ENCODE measurements at regions not wholly inside any gene's neighbourhood (a gene's known extent, or its start where the extent isn't known, plus 50 kb on each side); places are given as distances from the start of the nearest gene placed in this dataset.
A peak's percentile ranks its signal among the peaks of the same experiment; 100 is the strongest.

DNA sequence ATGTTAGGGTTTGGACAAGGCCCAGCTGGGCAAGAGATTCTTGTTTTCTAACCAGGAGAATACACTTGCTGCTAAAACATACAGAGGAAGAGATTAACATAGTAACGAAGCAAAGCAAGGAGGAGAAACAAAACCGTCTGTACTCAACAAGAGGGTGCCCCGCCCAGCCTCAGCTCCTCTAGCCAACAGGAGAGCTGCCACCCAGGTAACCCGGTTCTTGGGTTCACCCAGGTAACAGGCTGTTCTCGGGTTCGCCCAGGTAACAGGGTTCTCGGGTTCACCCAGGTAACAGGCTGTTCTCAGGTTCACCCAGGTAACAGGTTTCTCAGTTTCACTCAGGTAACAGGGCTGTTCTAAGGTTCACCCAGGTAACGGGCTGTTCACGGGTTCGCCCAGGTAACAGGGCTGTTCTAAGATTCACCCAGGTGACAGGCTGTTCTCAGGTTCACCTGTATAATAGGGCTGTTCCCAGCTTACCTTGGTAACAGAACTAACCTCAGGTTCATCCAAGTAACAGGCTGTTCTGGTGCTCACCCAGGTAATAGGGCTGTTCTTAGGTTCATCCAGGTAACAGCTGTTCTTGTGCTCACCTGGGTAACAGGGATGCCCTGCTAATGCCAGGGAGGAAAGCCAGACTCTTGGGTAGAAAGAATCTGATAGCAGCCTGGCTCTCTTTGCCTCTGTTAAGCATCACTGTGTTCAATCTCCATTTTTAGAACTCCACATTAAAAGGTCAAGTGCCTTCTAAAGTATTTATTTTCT, 271.6 kb downstream of the SYK start:
- TF ChIP-seq, protein P1, sequence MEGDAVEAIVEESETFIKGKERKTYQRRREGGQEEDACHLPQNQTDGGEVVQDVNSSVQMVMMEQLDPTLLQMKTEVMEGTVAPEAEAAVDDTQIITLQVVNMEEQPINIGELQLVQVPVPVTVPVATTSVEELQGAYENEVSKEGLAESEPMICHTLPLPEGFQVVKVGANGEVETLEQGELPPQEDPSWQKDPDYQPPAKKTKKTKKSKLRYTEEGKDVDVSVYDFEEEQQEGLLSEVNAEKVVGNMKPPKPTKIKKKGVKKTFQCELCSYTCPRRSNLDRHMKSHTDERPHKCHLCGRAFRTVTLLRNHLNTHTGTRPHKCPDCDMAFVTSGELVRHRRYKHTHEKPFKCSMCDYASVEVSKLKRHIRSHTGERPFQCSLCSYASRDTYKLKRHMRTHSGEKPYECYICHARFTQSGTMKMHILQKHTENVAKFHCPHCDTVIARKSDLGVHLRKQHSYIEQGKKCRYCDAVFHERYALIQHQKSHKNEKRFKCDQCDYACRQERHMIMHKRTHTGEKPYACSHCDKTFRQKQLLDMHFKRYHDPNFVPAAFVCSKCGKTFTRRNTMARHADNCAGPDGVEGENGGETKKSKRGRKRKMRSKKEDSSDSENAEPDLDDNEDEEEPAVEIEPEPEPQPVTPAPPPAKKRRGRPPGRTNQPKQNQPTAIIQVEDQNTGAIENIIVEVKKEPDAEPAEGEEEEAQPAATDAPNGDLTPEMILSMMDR (IDR thresholded peaks at IDR 0.05), result no peak
- H3K9me3 ChIP-seq, result no peaks in the 10 kb centered on the region
- no peaks in the 10 kb centered on the region for H3K27me3 ChIP-seq
- no peaks in the 10 kb centered on the region for H3K36me3 ChIP-seq
- no peak overlapping the region for H3K4me3 ChIP-seq
- peak; percentile 70 for ATAC-seq
- no peak overlapping the region for H3K27ac ChIP-seq
- peaks cover 14 to 17% of the 10 kb centered on the region in 2 donors for H3K4me1 ChIP-seq
- DNase-seq, result no peak
- intact Hi-C loops (cut with DNase I), result no loop called here

DNA sequence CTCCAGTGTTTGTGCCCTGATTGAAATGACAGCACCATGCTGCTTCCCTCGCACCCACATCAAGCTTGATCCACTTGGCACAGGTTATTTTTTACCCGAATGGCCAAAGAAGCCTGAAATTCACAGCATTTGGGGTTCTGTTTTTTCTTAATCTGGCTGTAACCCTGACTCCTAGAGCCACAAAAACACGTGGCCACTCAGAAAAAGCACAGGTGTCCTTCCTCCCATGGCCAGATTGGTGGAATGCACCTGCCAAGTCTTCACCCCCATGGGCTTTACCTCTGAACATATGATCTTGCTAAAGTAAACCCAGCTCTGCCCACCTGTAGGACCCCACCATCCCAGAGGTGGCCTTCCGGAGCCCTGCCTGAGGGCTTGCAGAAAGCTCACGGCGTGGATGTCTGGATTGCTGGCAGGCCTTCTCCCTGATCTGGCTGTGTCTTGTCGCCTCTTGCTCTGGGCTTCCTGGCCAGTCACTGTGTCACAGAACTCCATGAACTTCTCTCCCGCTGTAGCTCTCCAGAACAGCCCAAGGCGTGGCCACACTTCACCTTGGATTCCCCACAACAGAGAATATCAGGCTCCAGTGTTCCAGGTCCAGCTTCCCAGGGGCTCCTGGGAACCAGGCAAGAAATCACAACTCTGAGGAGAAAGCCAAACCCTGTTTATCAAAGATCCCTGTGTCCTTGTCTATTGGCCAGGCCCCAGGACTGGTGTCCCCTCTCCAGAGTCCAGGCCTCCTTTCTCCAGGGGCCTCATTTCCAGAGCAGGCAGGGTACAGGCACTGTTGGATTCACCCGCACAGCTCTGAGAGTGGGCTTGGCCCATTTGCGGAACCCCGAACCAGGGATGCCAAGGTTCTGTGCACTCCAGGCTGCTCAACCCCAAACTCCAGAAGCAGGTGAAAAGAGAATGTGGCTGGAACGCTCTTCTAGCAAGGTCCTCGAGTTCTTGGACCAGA, 272.5 kb downstream of the SYK start:
- TF ChIP-seq, protein P1 (IDR thresholded peaks at IDR 0.05), result no peak
- no peak overlapping the region for H3K4me3 ChIP-seq
- H3K27me3 ChIP-seq, result no peaks in the 10 kb centered on the region
- no peaks in the 10 kb centered on the region for H3K9me3 ChIP-seq
- peaks cover 14 to 17% of the 10 kb centered on the region in 2 donors for H3K4me1 ChIP-seq
- ATAC-seq (no peak), DNase-seq (no peak)
- peak overlapping the region in 1 of 2 donors; percentile 13 for H3K27ac ChIP-seq
- H3K36me3 ChIP-seq, result no peaks in the 10 kb centered on the region
- intact Hi-C loops (cut with DNase I), result no loop called here

DNA sequence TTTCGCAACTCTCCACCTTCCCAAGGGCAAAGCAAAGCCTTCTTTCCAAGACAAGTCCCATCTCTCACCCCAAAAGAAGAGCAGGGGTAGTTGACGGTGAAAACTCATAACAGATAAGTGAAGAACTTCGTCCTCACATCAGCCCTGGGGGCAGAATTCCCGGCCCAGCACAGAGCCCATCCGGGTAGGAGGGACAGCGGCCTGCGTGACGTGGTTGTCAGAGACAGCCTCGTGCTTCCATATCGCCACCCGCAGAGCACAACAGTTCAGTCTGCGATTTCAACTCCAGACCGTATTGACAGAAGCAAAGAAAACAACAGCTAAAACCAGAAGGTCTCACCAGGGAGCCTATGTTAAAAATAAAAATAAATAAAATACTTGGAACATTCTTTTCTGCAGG, 273.2 kb downstream of the SYK start:
- Histone ChIP-seq H3K4me1 (peaks cover 14 to 17% of the 10 kb centered on the region in 2 donors), H3K36me3 (no peaks in the 10 kb centered on the region), H3K4me3 (no peak overlapping the region), H3K27me3 (no peaks in the 10 kb centered on the region), H3K9me3 (no peaks in the 10 kb centered on the region), H3K27ac (no peak overlapping the region)
- ATAC-seq, result no peak
- TF ChIP-seq, protein P1 (IDR thresholded peaks at IDR 0.05), result no peak
- intact Hi-C loops (cut with DNase I), result no loop called here
- no peak for DNase-seq

DNA sequence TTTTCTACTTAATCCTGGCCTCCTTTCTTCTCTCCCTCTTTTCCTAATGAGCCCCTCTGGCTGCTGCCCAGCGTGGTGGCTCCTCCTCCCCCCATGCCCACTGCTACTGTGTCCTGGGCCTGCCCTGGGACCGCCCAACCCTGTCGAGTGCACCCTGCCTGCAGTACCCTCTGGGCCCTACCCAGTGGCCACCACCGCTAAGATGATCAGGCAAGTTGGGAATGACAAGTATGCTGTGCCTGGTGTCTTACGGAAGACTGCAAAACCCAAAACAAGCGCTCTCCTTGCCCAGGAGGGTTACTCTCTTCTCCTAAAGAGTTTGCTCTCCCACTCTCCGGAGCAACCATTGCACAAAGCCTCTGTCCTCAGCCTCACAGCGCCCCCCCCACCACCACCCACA, 273.7 kb downstream of the SYK start:
- Histone ChIP-seq H3K27me3 (no peaks in the 10 kb centered on the region), H3K4me3 (no peak overlapping the region), H3K4me1 (peaks cover 14 to 17% of the 10 kb centered on the region in 2 donors), H3K9me3 (no peaks in the 10 kb centered on the region), H3K27ac (no peak overlapping the region), H3K36me3 (no peaks in the 10 kb centered on the region)
- intact Hi-C loops (cut with DNase I), result no loop called here
- DNase-seq (no peak), ATAC-seq (no peak)
- TF ChIP-seq, protein P1 (IDR thresholded peaks at IDR 0.05), result no peak
